HG03521 (cell line): ENCODE measurements at regions not wholly inside any gene's neighbourhood (a gene's known extent, or its start where the extent isn't known, plus 50 kb on each side); places are given as distances from the start of the nearest gene placed in this dataset.

Experiments used
- ATAC-seq: cut with Tn5 transposase; IDR thresholded peaks from one replicate; pipeline ENCODE4 v1.9.1; 2021; ENCODE audit warnings: mild to moderate bottlenecking, moderate library complexity; ENCODE audit not compliant: unreplicated experiment

GRCh38 chr1:185375583-185375982 lies 58.5 kb upstream of the IVNS1ABP start:
- no peak for ATAC-seq

- ATAC-seq = no peak
These were observed 56.9 kb upstream of the IVNS1ABP start for GRCh38 chr1:185373813-185374529.

DNA sequence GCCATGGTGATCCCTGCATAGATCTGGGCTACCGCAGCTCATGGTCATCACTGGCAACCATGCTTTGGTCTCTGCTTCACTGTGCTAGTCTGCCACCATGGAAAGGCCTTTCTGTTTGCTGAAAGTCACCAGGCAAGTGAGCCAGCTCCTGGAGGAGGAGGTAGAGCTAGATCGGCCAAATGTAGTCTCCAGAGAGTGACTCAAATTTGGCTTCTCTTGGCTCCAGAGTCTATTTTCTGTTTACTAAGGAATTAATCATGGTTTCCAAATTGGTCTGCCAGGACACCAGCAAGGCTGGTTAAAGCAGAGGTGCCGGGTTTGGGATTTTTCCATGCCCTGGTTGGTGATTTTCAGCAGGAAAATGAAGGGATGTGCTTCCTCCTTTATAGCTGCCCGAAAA lies 52.7 kb upstream of the IVNS1ABP start:
- ATAC-seq = no peak

DNA sequence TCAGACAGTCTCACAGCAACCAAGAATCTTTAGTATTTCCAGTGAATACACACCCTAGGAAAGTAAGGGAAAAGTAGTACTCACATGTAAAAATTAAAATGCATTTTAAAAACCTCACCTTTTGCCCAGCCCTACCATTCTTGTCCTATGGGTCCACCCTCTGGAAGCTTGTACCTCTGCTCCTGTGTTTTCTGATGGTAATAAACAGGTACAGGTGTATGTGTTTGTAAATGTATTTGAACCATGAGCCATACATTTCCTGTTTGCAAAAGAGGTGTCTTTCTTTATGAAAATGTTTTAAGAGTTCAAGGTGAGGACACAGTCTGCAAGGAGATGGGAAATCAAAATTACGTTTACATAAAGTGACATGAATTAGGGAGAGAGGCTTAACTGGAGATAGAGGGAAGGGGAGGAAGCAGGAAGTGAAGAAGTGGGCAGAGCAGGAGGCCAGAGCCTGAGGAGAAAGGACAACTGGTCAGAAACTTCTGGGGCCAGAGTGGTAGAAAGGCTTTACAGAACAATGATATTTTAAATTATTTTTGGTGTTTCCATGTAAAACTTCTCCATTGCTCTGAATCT lies 52.0 kb upstream of the IVNS1ABP start:
- ATAC-seq = no peak

DNA sequence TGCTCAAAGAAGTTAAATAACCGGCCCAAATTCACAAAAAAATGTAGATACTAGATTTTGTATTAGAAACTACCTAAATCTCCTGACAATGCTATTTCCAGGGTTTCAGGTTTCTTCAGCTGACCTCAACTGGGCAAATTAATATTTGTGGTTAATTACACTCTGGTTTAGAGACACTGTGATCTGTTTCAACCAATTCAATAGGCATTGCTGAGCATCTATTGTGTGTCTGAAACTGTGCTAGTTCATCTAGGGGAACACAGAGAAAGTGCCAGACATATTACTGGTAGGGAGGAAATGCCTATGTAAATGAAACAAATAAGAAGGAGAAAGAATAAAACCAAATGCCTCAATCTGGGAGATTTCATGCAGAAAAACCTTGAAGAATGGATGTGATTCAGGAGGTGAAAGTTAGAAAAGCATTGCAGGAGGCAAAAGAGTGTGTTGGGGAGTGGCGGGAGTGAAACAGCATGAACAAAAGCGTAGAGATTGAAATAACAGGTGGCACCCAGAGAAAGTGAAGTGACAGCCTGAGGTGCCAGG lies 51.3 kb upstream of the IVNS1ABP start:
- ATAC-seq = no peak

- no peak for ATAC-seq
These were observed 50.2 kb upstream of the IVNS1ABP start for GRCh38 chr1:185367218-185367617.
